ENCODE measurements at regions not wholly inside any gene's neighbourhood (a gene's known extent, or its start where the extent isn't known, plus 50 kb on each side); places are given as distances from the start of the nearest gene placed in this dataset.

- TF ChIP-seq POLR2AphosphoS5 (IDR thresholded peaks at IDR 0.05; ENCODE audit: low read depth, low read length), result no peak
- TF ChIP-seq FOSL2 (IDR thresholded peaks at IDR 0.05; ENCODE audit: borderline replicate concordance, low read depth), result no peak
- no peak for TF ChIP-seq RAD21 (IDR thresholded peaks at IDR 0.05; ENCODE audit: low read length)
- TF ChIP-seq CTCF (IDR thresholded peaks at IDR 0.05), result no peak
- TF ChIP-seq TEAD4 (IDR thresholded peaks at IDR 0.05; ENCODE audit: borderline replicate concordance, insufficient read depth), result no peak
- TF ChIP-seq USF2 (IDR thresholded peaks at IDR 0.05; ENCODE audit: borderline replicate concordance, low read depth, low read length), result no peak
- no peak for TF ChIP-seq RXRA (IDR thresholded peaks at IDR 0.05; ENCODE audit: borderline replicate concordance, low read depth)
- no peak for TF ChIP-seq MAX (IDR thresholded peaks at IDR 0.05; ENCODE audit: low read depth)
- no peak for TF ChIP-seq EZH2phosphoT487 (IDR thresholded peaks at IDR 0.05; ENCODE audit: borderline replicate concordance, low read depth)
- no peak for TF ChIP-seq GABPA (IDR thresholded peaks at IDR 0.05; ENCODE audit: low read depth)
- no peak for TF ChIP-seq JUND (IDR thresholded peaks at IDR 0.05)
- no peak for TF ChIP-seq MEF2A (IDR thresholded peaks at IDR 0.05; ENCODE audit: borderline replicate concordance, low read depth)
Observed at GRCh38 chrX:20947411-20947912, 426.8 kb upstream of the CNKSR2 start.
